ENCODE measurements at regions not wholly inside any gene's neighbourhood (a gene's known extent, or its start where the extent isn't known, plus 50 kb on each side); places are given as distances from the start of the nearest gene placed in this dataset.
"Not testable (repeated sequence)": the region's sequence is repeated elsewhere in the genome, so short reads cannot be mapped to it uniquely, and the experiment has no call there.

DNA sequence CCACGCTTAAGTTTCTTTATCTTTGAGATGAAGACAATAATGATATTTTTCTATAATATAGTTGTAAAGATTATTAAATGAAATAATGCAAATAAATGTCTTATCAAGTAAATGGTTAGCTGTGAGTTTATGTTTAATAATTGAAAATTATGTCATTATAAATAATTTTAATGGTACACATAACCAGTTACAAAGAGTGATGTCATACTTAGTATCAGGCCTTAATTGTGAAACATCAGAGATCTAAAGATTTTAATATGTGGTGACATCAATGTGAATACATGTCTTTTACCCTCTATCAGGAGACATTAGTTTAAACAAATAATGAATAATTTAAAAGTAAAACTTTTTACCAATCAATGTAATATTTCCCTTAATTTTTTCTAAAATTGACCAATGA, 63.8 kb upstream of the P2RY1 start:
- no peak for DNase-seq (ENCODE audit: low spot score)

DNA sequence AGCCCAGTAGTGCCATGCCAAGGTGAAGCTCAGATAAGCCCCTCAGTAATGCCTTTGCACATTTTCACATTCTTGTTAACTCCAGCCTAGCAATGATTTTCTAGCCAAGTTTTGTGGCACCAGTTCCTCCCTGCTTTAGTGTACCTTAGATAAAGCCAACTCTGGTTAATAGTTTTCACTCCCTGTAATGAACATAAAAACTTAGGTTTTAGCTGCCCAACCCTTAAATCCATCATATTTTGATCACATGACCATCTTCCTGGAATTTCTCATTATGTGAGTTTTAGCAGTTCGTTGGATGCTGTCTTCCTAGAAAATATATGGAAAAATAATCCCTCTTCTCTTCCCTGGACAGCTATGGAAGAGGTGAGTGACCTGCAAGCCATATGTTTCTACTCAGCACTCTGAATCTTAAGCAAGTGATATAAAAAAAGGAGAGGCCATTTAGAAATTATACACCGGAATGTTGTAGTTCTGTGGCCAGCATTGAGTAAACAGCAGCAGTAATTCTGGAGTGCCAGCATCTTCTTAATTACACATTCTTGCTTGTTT, 62.2 kb upstream of the P2RY1 start:
- DNase-seq (ENCODE audit: low spot score), result no peak

- DNase-seq (ENCODE audit: low spot score), result no peak
Observed at GRCh38 chr3:152773633-152774032, 61.3 kb upstream of the P2RY1 start.

DNA sequence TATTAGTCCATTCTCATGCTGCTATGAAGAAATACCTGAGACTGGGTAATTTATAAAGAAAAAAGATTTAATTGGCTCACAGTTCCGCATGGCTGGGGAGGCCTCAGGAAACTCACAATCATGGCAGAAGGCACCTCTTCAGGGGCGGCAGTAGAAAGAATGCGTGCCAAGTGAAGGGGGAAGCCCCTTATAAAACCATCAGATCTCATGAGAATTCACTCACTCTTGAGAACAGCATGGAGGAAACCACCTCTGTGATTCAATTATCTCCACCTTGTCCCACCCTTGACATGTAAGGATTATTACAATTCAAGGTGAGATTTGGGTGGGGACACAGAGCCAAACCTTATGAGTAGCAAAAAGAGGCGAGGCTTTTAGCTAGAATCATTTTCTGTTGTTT, 60.7 kb upstream of the P2RY1 start:
- DNase-seq (ENCODE audit: low spot score), result not testable (repeated sequence)

DNA sequence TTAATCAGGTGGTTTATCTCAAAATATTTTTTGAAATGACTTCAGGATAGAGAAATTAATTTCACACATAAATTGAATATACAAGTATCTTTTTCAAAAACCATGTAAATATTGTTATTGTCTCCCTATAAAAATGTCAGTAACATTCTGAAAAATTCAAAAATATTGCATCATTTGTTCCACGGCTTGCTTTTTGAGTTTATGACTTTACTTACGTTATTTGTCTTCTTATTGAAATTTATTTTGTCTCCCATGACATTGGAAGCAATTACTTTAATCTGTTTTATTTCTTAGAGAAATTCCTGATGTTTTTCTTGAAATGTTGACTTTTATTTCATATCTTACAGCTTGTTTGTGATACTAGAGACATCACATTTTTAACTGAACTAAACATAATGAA, 56.9 kb upstream of the P2RY1 start:
- no peak for DNase-seq (ENCODE audit: low spot score)

GRCh38 chr3:152779653-152780052, 55.3 kb upstream of the P2RY1 start:
- no peak for DNase-seq (ENCODE audit: low spot score)

DNA sequence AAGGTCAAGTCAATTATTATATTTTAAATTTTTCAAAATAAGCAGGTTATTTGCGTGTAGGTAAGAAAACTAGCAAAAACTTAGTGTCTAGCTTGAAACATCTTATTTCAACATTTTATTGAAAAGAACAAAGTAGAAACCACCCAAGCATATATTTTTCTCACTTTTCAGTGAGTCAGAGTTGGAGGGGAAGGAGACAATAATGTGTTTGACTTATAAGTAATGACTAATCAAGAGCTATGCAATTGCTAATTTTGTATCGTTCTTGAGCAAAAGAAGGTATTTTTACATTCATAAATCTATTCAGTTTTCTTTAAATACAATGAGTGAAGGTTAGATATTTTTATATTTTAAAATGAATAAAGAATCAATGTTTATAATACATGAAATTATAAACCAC, 54.4 kb upstream of the P2RY1 start:
- DNase-seq (ENCODE audit: low spot score), result no peak

DNA sequence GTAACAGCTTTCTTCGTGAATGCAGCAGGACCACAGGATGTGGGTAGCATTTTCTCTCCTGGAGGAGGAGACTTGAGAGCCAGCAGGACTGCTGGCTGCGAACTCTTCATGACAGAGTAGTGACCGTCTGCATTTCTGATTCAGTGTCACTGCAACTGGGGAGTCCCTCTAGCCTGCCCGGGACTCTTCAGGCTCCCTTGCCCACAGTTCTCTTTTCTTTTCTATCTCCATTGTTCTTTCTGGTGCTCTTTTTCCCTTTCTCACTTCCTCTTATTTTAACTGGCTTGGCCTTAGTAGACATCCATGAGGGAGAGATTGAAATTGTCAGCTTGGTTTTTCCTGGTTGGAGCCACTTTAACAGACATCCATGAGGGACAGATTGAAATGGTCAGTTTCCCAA, 49.9 kb upstream of the P2RY1 start:
- DNase-seq (ENCODE audit: low spot score), result no peak

All from H4 (cell line).